MM.1S (cell line): ENCODE measurements at regions not wholly inside any gene's neighbourhood (a gene's known extent, or its start where the extent isn't known, plus 50 kb on each side); places are given as distances from the start of the nearest gene placed in this dataset.

Source experiments
- DNase-seq: peaks from one replicate; pipeline ENCODE4 v3.0.0-alpha.2; 2015
- H2AFZ ChIP-seq: fragments of 300-600 bp; sonication (generic); 2 replicates; pipeline ENCODE4 v1.6.0; 2016; ENCODE audit warnings: antibody characterized with exemption, low read length
- H3F3A ChIP-seq: fragments of 300-600 bp; sonication (generic); 2 replicates; pipeline ENCODE4 v1.6.1; 2016; ENCODE audit warnings: mild to moderate bottlenecking, antibody characterized with exemption, low read length, moderate library complexity, mixed read lengths; ENCODE audit not compliant: insufficient read depth
- H3K27ac ChIP-seq: fragments of 300-600 bp; sonication (generic); 2 replicates; pipeline ENCODE4 v1.5.1; 2016; ENCODE audit warnings: mild to moderate bottlenecking, low read length
- H3K27me3 ChIP-seq: fragments of 300-600 bp; sonication (generic); replicated peaks from 2 replicates; pipeline ENCODE4 v1.6.0; 2016; ENCODE audit warnings: low read length; ENCODE audit not compliant: insufficient read depth
- H3K36me3 ChIP-seq: fragments of 300-600 bp; sonication (generic); replicated peaks from 2 replicates; pipeline ENCODE4 v1.6.1; 2016; ENCODE audit warnings: mild to moderate bottlenecking, low read length, mixed read lengths; ENCODE audit not compliant: insufficient read depth
- H3K4me1 ChIP-seq: fragments of 300-600 bp; sonication (generic); 2 replicates; pipeline ENCODE4 v1.6.1; 2016; ENCODE audit warnings: low read length, mixed read lengths
- H3K4me2 ChIP-seq: fragments of 300-600 bp; sonication (generic); 2 replicates; pipeline ENCODE4 v1.6.0; 2016; ENCODE audit warnings: low read depth, low read length
- H3K4me3 ChIP-seq: fragments of 300-600 bp; sonication (generic); 2 replicates; pipeline ENCODE4 v1.5.1; 2016; ENCODE audit warnings: low read length, mixed read lengths
- H3K79me2 ChIP-seq: fragments of 300-600 bp; sonication (generic); 2 replicates; pipeline ENCODE4 v1.6.1; 2016; ENCODE audit warnings: mixed run types, low read length, mixed read lengths
- H3K9ac ChIP-seq: fragments of 300-600 bp; sonication (generic); 2 replicates; pipeline ENCODE4 v1.6.1; 2016; ENCODE audit warnings: low read length, mixed read lengths
- H3K9me2 ChIP-seq: fragments of 300-600 bp; sonication (generic); replicated peaks from 2 replicates; pipeline ENCODE4 v1.6.1; 2016; ENCODE audit warnings: mild to moderate bottlenecking, low read length, mixed read lengths; ENCODE audit not compliant: insufficient read depth
- H3K9me3 ChIP-seq: fragments of 300-600 bp; sonication (generic); replicated peaks from 2 replicates; pipeline ENCODE4 v1.6.1; 2016; ENCODE audit warnings: mild to moderate bottlenecking, low read length, mixed read lengths; ENCODE audit not compliant: insufficient read depth
- H4K20me1 ChIP-seq: fragments of 300-600 bp; sonication (generic); 2 replicates; pipeline ENCODE4 v1.6.1; 2016; ENCODE audit warnings: mild to moderate bottlenecking, low read length, moderate library complexity, mixed read lengths; ENCODE audit not compliant: insufficient read depth
- EZH2 ChIP-seq: fragments of 300-600 bp; sonication (generic); optimal IDR thresholded peaks from 2 replicates; pipeline ENCODE3; 2017; ENCODE audit warnings: low read depth, mild to moderate bottlenecking, antibody characterized with exemption, low read length, mixed read lengths
- EZH2phosphoT487 ChIP-seq: fragments of 300-600 bp; sonication (generic); IDR thresholded peaks from 2 replicates; pipeline ENCODE4 v1.6.1; 2018; ENCODE audit warnings: antibody characterized with exemption, low read length
- TF ChIP-seq, protein P1 (sequence below): fragments of 300-600 bp; sonication (generic); IDR thresholded peaks from 2 replicates; pipeline ENCODE4 v1.5.1; 2016; ENCODE audit warnings: antibody characterized with exemption, low read length, mixed read lengths

DNA sequence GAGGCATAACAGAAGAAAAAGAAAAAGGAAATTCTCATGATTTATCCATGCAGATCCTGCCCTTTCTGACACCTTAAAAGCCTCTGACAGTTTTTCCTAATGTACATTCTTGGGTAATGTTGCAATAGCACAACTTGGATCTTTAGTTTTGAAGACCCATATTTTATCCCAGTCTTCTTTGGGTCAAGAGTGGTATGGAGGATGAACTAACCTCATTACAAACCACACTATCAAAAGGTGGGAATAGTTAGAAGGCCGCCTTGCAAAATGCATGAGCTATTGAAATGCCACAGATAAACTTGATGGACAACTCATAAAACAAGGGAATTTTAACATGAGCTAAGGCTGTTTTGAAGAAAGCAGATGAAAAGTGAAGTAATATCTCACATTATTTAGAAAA lies 1479.8 kb upstream of the ACVR2A start:
- Histone ChIP-seq H3K9me2 (no peaks in the 10 kb centered on the region), H3K4me3 (no peak overlapping the region), H3K79me2 (no peaks in the 10 kb centered on the region), H3K9ac (no peak overlapping the region), H3K27ac (no peak overlapping the region), H3K9me3 (no peaks in the 10 kb centered on the region), H3F3A (no peaks in the 10 kb centered on the region), H3K36me3 (no peaks in the 10 kb centered on the region), H3K27me3 (no peaks in the 10 kb centered on the region), H4K20me1 (no peaks in the 10 kb centered on the region), H3K4me1 (no peaks in the 10 kb centered on the region), H2AFZ (no peak overlapping the region), H3K4me2 (no peak overlapping the region)
- TF ChIP-seq EZH2phosphoT487 (no peak), EZH2 (no peak)
- TF ChIP-seq, protein P1, sequence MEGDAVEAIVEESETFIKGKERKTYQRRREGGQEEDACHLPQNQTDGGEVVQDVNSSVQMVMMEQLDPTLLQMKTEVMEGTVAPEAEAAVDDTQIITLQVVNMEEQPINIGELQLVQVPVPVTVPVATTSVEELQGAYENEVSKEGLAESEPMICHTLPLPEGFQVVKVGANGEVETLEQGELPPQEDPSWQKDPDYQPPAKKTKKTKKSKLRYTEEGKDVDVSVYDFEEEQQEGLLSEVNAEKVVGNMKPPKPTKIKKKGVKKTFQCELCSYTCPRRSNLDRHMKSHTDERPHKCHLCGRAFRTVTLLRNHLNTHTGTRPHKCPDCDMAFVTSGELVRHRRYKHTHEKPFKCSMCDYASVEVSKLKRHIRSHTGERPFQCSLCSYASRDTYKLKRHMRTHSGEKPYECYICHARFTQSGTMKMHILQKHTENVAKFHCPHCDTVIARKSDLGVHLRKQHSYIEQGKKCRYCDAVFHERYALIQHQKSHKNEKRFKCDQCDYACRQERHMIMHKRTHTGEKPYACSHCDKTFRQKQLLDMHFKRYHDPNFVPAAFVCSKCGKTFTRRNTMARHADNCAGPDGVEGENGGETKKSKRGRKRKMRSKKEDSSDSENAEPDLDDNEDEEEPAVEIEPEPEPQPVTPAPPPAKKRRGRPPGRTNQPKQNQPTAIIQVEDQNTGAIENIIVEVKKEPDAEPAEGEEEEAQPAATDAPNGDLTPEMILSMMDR, result no peak
- no peak for DNase-seq

DNA sequence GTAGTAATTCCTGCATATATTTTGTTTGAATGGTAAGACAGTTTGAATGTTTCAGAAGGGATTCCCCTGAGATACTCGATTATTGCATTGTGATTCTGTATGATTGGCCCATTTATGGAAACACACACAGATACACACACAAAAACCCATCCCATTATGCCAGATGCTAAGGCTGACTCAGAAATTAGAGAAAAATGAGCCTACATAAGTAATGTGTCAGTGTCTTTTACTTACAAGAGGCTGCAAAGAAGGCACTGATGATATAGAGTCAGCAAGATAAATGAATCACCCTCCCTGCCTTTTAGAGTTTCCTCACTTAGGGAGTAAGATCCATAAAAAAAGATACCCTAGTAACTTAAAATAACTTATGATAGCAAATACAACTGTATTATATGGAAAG lies 1481.1 kb upstream of the ACVR2A start:
- Histone ChIP-seq H3K27me3 (no peaks in the 10 kb centered on the region), H3K4me1 (no peaks in the 10 kb centered on the region), H3K9me3 (no peaks in the 10 kb centered on the region), H3K4me2 (no peak overlapping the region), H4K20me1 (no peaks in the 10 kb centered on the region), H3K36me3 (no peaks in the 10 kb centered on the region), H3K9ac (no peak overlapping the region), H2AFZ (no peak overlapping the region), H3K27ac (no peak overlapping the region), H3K4me3 (no peak overlapping the region), H3F3A (no peaks in the 10 kb centered on the region), H3K79me2 (no peaks in the 10 kb centered on the region), H3K9me2 (no peaks in the 10 kb centered on the region)
- no peak for DNase-seq
- no peak for TF ChIP-seq EZH2
- no peak for TF ChIP-seq EZH2phosphoT487
- TF ChIP-seq, protein P1, result no peak

DNA sequence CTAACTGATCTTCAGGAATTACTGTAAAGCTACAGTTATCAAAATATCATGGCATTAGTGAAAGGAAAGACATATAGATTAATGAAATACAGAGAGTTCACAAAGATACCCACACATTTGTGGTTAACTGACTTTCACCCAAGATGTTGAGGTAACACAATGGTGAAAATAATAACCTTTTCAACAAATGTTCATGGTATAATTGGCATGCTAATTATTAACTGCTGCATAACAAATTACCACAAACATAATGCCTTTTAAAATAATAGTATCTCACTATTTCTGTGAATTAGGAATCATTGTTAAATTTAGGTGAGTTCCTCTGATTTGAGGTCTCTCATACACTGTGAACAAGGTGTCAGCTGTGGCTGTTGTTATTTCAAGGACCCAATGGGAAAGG lies 1493.1 kb upstream of the ACVR2A start:
- Histone ChIP-seq H3K79me2 (no peaks in the 10 kb centered on the region), H3K4me2 (no peak overlapping the region), H3K27me3 (no peaks in the 10 kb centered on the region), H3K27ac (no peak overlapping the region), H4K20me1 (no peaks in the 10 kb centered on the region), H3F3A (no peaks in the 10 kb centered on the region), H3K9ac (no peak overlapping the region), H3K9me3 (no peaks in the 10 kb centered on the region), H3K4me3 (no peak overlapping the region), H3K9me2 (no peaks in the 10 kb centered on the region), H3K36me3 (no peaks in the 10 kb centered on the region), H3K4me1 (no peaks in the 10 kb centered on the region), H2AFZ (no peak overlapping the region)
- no peak for DNase-seq
- TF ChIP-seq EZH2phosphoT487, result no peak
- TF ChIP-seq, protein P1, result no peak
- no peak for TF ChIP-seq EZH2
